IPS DF 4.7 (cell line): ENCODE measurements at regions not wholly inside any gene's neighbourhood (a gene's known extent, or its start where the extent isn't known, plus 50 kb on each side); places are given as distances from the start of the nearest gene placed in this dataset.
"Not testable (repeated sequence)": the region's sequence is repeated elsewhere in the genome, so short reads cannot be mapped to it uniquely, and the experiment has no call there.

Experiments used
- DNase-seq: peaks from one replicate; pipeline ENCODE4 v3.0.0-alpha.2; 2013; ENCODE audit warnings: low spot score; ENCODE audit errors: extremely low read depth

DNA sequence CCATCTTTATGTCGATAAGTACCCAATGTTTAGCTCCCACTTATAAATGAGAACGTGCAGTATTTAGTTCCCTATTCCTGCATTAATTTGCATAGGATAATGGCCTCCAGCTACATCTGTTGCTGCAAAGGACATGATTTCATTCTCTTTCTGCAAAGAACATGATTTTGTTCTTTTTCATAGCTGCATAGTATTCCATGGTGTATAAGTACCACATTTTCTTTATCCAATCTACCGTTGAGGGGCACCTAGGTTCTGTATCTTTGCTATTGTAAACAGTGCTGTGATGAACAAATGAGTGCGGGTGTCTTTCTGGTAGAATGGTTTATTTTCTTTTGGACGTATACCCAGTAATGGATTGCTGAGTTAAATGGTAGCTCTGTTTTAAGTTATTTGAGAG lies 63.0 kb downstream of the HLX start:
- no peak for DNase-seq

DNA sequence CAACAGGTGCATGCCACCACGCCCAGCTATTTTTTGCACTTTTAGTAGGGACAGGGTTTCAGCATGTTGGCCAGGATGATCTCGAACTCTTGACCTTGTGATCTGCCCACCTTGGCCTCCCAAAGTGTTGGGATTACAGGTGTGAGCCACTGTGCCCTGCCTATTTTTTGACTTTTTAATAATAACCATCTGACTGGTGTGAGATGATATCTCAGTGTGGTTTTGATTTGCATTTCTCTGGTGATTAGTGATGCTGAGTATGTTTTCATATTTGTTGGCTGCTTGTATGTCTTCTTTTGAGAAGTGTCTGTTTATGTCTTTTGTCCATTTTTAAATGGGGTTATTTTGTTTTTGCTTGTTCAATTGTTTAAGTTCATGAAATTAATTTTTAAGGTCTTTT lies 63.7 kb downstream of the HLX start:
- DNase-seq, result not testable (repeated sequence)

GRCh38 chr1:220943319-220943996 lies 64.2 kb downstream of the HLX start:
- DNase-seq, result no peak

DNA sequence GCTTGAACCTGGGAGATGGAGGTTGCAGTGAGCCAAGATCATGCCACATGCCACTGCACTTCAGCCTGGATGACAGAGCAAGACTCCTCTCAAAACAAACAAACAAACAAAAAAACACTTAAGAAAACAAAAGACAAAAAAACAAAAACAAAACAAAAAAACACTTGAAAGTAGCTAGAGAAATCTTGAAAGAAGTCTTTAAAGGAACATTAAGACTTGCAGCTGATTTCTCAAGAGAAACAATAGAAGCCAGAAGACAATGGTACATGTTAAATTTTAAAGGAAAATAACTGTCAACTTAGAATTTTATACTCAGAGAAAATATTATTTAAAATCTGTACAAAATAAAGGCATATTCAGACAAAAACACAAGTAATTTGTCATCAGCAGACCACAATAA lies 71.3 kb downstream of the HLX start:
- no peak for DNase-seq

GRCh38 chr1:220952961-220953643 lies 73.9 kb downstream of the HLX start:
- DNase-seq, result no peak

- no peak for DNase-seq
These were observed 75.3 kb downstream of the HLX start for GRCh38 chr1:220954321-220955075.

DNA sequence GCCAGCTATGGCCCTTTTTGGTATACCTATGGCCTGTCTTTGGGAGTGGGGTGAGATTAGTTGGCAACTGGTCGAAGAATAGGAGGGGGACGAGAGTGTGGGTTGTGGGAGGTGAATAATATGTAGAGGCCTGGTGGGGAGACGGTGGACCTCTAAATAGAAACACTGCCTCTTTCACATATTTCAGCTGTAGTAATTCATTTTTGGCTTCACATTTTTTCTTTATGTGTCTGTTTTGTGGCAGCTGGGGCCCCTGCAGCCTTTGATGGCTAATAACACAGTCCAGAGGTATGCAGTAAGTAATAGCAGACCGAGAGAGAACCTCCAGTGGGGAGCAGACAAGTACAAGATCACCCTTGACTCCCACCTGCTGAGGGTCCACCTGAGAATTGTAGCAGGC lies 75.9 kb downstream of the HLX start:
- no peak for DNase-seq

GRCh38 chr1:220956501-220957232 lies 77.4 kb downstream of the HLX start:
- DNase-seq, result no peak

GRCh38 chr1:220957233-220957605 lies 78.0 kb downstream of the HLX start:
- no peak for DNase-seq

DNA sequence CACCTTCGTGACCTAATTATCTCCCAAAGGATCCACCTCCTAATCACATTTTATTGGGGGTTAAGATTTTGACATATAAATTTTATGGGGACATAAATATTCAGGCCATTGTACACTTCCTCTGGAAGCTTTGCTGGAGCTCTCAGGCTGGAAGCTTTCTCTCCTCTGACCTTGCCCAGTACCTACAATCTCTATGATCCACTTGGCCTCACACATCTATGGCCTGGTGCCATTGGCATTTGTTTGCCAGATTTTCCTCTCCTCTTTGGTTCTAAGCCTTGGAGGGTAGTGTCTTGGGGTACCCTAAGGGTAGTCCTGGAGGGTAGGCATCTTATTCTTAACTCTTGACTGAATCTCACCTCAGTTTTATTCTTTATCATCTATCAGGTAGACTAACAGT lies 79.0 kb downstream of the HLX start:
- no peak for DNase-seq

GRCh38 chr1:220962031-220962751 lies 82.9 kb downstream of the HLX start:
- no peak for DNase-seq

DNA sequence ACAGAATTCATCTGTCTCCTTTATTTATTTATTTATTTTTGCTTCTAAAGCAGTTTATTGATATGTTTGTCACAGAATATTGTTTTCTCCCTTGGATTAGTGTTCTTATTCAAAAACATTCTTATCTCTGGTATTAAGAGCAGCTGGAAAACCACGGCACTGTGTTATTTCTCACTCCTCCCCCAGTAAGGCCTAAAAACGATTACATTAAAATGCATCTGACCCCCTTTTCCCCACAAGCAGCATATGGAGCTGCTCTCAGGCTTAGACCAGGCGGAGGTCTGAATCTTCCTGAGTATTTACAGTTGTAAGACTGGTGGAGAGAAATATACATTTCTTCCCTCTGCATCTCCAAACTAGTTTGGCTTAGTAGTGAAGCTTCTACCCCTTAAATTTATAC lies 86.8 kb downstream of the HLX start:
- DNase-seq, result no peak

- DNase-seq, result no peak
These were observed 87.2 kb downstream of the HLX start for GRCh38 chr1:220966473-220966872.

DNA sequence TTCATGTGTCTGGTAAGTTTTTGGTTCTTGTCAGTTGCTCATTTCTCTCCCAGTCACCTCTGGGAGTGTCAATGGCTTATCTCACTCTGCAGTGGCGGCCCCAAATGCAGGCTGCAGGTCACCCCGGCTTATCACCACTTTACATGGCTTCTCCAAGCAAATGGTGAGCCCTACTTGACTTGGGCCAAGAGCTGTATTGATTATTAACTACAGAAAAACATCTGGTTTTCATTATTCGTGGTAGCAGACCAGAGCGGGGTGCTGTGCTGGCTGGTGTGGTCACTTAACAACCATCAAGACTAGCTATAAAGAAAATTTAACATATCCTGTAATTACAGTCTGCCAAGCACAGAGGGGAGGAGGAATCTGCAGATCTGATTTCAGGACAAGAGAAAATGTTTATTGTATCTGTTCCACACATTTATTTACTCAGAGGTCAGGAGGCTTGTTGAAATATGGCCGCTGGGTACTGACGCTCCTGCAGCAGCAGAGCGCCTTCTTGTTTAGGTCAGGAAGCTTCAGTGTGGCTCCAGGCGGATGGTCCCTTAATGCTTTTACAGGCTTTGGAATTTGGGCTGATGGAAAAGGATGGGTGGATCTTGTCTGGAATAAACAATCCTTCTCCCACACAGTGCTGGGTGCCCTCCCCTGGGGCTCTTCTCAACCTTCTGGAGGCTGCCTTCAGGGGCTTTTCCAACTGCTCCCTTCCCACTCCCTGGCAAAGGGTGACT lies 87.8 kb downstream of the HLX start:
- no peak for DNase-seq

- no peak for DNase-seq
These were observed 88.7 kb downstream of the HLX start for GRCh38 chr1:220967911-220968310.

GRCh38 chr1:220969281-220969680 lies 90.0 kb downstream of the HLX start:
- not testable (repeated sequence) for DNase-seq

DNA sequence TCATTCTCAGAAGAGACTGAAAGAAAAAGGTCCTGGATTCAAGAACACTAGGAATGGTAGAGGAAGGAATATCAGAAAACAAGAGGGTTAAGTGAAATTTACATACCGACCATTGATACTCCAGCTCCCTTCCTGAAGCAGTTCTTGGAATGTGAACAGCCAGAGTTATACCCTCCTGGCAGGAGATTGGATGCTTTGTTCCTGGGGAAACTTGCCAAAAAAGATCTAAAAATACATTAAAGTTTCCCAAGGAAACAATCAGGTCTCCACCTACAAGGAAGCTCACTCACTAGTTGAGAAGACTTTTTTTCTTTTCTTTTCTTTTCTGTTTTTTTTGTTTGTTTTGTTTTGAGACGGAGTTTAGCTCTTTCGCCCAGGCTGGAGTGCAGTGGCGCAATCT lies 91.1 kb downstream of the HLX start:
- DNase-seq, result no peak

DNA sequence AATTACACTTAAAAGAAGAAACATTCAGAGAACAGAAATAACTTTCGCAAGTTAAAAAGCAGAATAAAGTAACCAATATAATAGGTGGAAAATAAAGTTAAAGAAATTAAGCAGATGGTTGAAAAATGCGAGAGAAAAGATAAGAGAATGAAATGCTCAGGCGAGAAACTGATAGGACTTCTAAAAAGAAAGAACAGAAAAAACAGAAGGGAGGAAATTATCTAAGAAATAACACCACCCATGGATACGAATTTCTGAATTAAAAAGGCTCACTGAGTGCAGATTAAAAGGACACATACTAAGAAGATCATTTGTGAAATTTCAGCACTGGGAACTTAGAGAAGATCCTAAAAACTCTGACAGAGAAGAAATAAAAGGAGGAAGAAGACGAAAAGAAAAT lies 92.0 kb downstream of the HLX start:
- no peak for DNase-seq

- no peak for DNase-seq
These were observed 95.2 kb downstream of the HLX start for GRCh38 chr1:220974431-220974830.

GRCh38 chr1:220976390-220976789 lies 97.1 kb downstream of the HLX start:
- DNase-seq, result no peak

GRCh38 chr1:220979371-220979770 lies 100.1 kb downstream of the HLX start:
- DNase-seq, result no peak
